Panc1 (cell line): ENCODE measurements at regions not wholly inside any gene's neighbourhood (a gene's known extent, or its start where the extent isn't known, plus 50 kb on each side); places are given as distances from the start of the nearest gene placed in this dataset.

ENCODE experiments used
- POLR2AphosphoS5 ChIP-seq: IDR thresholded peaks from 2 replicates; pipeline ENCODE4 v1.6.1; 2012; ENCODE audit warnings: mild to moderate bottlenecking, low read depth, low read length, moderate library complexity
- TCF7L2 ChIP-seq: IDR thresholded peaks from 2 replicates; pipeline ENCODE4 v1.6.1; 2011; ENCODE audit warnings: mild to moderate bottlenecking, low read depth, low read length, inconsistent platforms
- TF ChIP-seq, protein P1 (sequence below): fragments of 450-650 bp; IDR thresholded peaks from 2 replicates; pipeline ENCODE4 v1.5.1; 2017; ENCODE audit warnings: mild to moderate bottlenecking

DNA sequence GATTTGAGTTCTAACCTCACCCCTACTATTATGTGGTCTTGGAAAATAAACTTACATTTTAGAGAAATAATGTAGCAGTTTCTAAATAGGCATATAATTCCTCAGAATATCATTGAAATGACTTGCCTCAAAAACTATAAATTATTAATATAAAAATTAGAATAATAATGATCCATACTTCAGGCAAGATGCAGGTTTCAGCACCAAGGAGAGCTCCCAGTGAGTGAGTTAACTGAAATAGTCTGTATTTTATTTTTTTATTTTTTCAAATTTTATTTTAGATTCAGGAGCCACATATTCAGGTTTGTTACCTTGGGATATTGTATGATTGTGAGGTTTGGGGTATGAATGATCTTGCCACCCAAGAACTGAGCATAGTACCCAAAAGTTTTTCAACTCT, 472.2 kb upstream of the DCC start:
- TF ChIP-seq, protein P1, sequence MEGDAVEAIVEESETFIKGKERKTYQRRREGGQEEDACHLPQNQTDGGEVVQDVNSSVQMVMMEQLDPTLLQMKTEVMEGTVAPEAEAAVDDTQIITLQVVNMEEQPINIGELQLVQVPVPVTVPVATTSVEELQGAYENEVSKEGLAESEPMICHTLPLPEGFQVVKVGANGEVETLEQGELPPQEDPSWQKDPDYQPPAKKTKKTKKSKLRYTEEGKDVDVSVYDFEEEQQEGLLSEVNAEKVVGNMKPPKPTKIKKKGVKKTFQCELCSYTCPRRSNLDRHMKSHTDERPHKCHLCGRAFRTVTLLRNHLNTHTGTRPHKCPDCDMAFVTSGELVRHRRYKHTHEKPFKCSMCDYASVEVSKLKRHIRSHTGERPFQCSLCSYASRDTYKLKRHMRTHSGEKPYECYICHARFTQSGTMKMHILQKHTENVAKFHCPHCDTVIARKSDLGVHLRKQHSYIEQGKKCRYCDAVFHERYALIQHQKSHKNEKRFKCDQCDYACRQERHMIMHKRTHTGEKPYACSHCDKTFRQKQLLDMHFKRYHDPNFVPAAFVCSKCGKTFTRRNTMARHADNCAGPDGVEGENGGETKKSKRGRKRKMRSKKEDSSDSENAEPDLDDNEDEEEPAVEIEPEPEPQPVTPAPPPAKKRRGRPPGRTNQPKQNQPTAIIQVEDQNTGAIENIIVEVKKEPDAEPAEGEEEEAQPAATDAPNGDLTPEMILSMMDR, result no peak
- TF ChIP-seq TCF7L2 (no peak), POLR2AphosphoS5 (no peak)
